AG09309 (cell line): ENCODE measurements at regions not wholly inside any gene's neighbourhood (a gene's known extent, or its start where the extent isn't known, plus 50 kb on each side); places are given as distances from the start of the nearest gene placed in this dataset.

Source experiments
- DNase-seq: peaks from one replicate; pipeline ENCODE4 v3.0.0-alpha.2; 2010; ENCODE audit warnings: low read depth
- H3K4me3 ChIP-seq: 2 replicates; pipeline ENCODE4 v1.5.1; 2011; ENCODE audit warnings: mild to moderate bottlenecking, low read depth, low read length, moderate library complexity; ENCODE audit not compliant: control insufficient read depth
- CTCF ChIP-seq: IDR thresholded peaks from 2 replicates; pipeline ENCODE4 v1.5.1; 2011; ENCODE audit warnings: mild to moderate bottlenecking, low read depth, low read length, inconsistent platforms; ENCODE audit not compliant: insufficient read depth, control insufficient read depth; ENCODE audit errors: missing control alignments

- no peak for DNase-seq
- no peak for TF ChIP-seq CTCF
- no peak overlapping the region for H3K4me3 ChIP-seq
Measured at GRCh38 chr16:86095131-86095752, 196.3 kb downstream of the IRF8 start.

DNA sequence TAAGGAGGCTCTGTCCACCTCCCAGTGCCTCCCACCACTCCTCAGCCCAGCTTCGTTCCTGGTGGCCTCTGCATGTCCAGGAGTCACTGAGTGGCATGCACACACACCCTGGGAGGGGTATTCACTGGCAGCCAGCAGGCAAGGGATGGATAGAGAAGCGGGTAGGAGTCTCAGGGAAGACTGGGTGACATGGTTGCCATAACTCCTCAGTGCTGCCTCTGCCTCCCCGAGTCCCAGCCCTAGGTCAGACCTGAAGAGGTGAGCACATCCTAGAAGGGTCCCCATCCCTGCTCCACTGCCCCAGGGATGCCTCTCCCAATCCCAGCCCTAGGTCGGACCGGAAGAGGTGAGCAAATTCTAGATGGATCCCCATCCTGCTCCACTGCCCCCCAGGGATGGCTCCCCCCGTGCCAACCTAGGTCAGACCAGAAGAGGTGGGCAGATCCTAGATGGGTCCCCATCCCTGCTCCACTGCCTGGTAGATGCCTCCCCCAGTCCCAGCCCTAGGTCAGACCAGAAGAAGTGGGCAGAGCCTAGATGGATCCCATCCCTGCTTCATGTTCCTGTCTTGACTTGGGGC, 197.0 kb downstream of the IRF8 start:
- H3K4me3 ChIP-seq: no peak overlapping the region
- TF ChIP-seq CTCF: no peak
- no peak for DNase-seq

DNA sequence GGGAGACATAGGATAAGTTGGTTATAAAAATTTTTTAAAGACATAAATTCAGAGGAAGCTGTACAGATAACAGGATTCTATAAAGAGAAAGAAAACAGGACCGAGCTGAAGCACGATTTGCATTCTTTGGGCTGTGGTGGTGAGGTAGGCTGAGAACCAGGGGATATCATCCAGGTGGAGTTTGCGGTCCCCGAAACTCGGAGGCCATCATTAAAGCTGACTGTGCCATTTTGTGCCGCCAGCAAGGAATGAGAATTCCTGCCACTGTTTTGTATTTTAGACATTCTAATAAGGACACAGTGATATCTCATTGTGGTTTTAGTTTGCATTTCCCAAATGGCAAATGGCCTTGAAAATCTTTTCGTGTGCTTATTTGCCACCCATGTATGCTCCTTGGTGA, 197.9 kb downstream of the IRF8 start:
- no peak for TF ChIP-seq CTCF
- DNase-seq: no peak

GRCh38 chr16:86099326-86099725, 200.4 kb downstream of the IRF8 start:
- no peak overlapping the region for H3K4me3 ChIP-seq
- TF ChIP-seq CTCF: no peak
- DNase-seq: no peak

More for the DNA sequence above, 197.9 kb downstream of the IRF8 start:
- no peak overlapping the region for H3K4me3 ChIP-seq

DNA sequence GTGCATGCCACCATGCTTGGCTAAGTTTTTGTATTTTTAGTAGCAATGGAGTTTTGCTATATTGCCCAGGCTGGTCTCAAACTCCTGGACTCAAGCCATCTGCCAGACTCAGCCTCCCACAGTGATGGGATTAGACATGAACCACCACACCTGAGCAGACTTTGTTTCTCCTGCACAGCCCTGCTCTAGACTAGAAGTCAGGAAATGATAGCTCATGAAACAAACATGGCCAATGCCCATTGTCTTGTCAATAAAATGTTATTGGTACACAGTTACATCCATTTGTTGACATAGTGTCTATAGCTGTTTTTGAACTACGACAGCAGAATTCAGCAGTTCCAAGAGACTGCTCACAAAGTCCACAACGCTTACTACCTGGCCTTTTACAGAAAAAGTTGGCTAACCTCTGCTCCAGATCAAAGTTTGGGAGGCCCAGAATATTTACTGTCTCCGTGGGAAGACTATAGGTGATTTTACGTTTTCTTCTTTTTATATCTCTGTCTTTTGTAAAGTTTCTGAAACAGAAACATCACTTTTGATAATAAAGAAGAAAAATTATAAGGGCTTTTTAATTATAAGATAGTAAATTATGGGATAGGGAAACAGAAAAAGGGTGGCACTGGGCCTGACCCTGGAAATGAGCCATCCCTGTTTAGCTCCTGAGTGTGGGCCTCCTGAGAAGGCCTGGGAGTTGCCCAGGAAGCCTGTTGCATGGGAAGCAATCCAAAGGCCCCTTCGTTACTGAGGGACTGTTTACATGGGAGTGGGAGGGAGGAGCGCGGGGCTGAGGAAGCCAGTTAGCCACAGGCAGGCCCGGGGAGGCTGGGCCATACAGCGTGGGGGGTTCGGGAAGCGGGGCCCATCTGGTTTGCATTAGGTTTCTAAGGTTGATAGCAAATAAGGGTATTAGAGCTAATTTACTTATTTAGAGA, 201.5 kb downstream of the IRF8 start:
- no peak overlapping the region for H3K4me3 ChIP-seq
- TF ChIP-seq CTCF: no peak
- DNase-seq: no peak

GRCh38 chr16:86101137-86101896, 202.4 kb downstream of the IRF8 start:
- TF ChIP-seq CTCF: no peak
- H3K4me3 ChIP-seq: no peak overlapping the region
- DNase-seq: no peak
